AML-193 (cell line): ENCODE measurements at regions not wholly inside any gene's neighbourhood (a gene's known extent, or its start where the extent isn't known, plus 50 kb on each side); places are given as distances from the start of the nearest gene placed in this dataset.

Source experiments
- DNase-seq, 2 experiments: peaks; one replicate each; lab custom pipeline; 2025; lab: John Stamatoyannopoulos, UW

DNA sequence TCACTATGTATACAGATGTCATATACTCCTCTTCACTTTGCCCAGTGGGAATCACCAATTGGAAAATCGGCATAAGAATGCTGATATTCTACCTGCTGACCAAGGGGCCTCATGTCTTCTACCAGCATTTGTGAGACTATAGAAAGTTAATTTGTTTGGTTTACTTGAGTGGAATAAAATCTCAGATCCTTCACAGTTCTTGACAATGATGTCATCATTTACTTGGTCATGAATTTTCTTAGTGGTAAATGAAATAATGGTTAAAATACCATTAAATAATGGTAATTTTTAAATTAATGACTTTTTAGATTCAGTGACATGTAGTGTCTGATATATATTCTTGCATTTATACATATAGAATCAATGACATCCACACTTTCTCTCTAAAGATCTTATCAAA lies 1052.6 kb downstream of the ADGRL3 start:
- no peak for DNase-seq

DNA sequence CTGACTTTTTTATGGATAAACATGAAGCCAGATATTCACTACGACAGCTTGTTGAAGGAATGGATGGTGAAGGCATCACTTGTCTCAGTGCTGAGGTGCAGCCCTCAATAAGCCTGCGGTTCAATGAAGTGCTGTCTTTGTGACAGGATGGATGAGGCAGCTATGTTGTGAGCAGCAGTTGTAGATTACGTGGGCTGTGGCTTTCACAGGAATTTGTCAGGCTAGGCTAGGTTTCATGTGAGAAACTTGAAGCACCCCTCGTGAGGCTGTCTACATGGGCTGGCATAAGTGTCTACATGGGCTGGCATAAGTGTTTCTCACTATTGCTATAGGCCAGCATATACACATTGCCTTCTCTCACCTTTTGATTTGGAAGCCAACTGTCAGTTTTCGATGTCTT lies 1050.0 kb downstream of the ADGRL3 start:
- no peak for DNase-seq

DNA sequence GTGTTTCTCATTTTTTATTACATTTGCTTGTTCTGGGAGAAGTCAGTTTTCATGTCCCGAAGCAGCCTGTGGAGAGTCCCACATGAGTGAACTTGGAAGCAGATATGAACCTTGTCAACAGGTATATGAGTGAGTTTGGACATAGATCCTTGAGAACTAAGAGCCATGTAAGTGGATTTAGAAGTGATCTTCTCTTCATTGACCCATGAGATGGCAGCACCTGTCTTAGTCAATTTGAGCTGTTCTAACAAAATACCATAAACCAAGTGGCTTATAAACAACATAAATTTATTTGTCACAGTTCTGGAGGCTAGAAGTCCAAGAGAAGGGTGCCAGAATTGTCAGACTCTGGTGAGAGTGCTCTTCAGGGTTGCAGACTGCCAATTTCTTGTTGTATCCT lies 1043.8 kb downstream of the ADGRL3 start:
- no peak for DNase-seq

DNA sequence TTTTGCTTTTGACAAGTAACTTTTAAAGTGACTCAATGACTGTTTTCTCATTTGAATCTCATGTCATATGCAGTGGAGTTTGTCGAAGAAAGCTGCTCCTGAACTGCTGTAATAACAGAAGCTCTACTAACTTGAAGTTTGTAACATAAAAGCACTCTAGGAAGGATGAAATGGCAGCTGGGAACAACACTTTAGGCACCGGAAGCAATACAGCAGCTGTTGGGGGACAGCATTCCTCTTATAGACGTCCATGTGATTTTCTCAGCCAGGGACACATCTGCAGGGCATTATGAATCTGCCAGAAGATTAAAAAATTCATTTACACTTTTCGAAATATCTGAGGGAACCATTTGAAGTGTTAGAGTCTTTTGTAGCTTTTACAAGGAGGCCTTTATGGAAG lies 1035.8 kb downstream of the ADGRL3 start:
- DNase-seq: no peak

DNA sequence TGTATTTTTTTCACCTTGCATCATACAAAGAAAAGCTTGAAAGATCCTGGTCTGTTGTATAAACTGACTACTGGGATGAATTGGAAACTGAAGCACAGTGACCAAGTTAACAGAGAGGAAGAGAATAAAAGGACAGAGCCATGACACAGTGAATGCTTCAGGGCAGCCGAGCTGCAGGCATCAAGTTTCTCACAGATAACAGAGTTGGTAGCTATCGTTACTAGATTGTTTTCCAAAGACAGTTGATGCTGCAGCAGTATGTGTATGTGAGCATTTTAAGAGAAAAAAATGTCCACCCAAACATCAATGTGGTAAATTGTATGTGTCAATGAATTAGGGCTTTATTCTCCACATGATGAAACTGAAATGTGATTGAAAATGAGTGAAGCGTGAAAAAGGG lies 1032.7 kb downstream of the ADGRL3 start:
- no peak for DNase-seq

DNA sequence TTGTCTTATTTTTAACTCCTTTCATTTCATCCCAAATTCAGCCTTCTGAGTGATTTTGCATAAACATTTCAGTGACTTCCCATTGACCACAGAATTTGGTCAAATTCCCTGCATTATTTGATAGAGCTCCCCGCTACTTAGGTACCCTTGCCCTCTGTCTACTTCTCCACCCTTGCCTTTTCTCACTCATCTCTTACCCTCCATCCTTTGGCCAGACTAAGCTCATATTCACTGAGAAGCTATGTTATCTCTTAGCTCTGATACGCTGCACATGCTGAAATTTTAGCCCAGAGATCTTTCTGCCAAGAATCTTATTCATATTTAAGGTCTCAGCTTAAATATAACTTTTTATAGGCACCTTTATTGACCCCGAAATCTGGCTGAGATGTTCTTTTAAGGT lies 1031.9 kb downstream of the ADGRL3 start:
- DNase-seq: no peak

DNA sequence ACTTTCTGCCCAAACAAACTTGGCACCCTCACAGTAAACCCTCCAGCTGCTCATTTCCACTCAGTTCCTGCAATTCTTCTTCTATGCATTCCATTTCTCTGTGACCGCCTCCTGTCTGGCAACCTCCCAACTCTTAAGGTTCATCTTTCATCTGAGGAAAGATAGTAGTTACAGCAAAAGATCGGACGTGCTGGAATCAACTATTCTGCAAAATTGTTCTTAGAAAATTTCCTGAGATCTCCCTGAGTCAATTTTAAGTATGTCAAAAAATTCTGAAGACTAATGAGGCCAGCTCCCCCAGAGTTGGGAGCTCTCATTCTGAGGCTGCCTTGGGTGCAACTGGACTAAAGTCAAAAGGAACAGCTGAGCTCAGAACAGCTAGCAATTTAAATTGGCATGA lies 1026.0 kb downstream of the ADGRL3 start:
- no peak for DNase-seq

DNA sequence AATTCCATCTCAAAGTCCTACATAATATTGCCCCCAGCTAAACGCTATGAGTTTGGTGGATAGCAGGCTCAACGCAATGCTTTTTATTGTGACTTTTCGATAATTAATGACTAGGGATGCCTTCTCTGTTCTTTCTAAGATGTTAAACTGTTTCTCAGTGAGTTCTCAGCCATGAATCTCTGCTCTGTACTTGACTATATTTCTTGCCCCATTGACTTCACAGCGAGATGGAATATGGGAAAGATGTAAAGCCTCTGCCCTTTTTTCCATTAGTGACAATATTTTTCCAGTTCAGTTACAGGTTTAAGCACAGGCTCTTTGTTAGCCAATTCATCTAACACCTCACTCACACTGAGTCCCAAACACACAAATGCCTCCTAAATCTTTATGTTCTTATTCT lies 1022.0 kb downstream of the ADGRL3 start:
- no peak for DNase-seq

DNA sequence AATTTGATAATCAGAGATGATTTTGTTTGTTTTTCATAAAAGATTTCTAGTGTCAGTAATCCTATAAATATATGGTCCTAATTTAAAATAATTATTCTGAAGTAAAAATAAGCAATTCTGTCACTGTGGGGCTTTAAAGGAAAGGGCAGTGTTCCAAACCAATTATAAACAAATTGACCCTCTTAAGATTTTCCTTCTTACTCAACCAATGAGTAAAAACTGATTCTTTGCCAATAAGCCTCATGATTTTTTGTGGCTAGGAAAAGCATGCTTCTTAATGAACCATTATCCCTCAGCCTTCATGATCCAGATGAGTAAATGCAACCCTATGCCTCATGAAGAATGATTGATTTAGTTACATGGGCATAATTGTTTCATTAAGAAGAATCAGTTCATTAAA lies 1010.4 kb downstream of the ADGRL3 start:
- DNase-seq: no peak

DNA sequence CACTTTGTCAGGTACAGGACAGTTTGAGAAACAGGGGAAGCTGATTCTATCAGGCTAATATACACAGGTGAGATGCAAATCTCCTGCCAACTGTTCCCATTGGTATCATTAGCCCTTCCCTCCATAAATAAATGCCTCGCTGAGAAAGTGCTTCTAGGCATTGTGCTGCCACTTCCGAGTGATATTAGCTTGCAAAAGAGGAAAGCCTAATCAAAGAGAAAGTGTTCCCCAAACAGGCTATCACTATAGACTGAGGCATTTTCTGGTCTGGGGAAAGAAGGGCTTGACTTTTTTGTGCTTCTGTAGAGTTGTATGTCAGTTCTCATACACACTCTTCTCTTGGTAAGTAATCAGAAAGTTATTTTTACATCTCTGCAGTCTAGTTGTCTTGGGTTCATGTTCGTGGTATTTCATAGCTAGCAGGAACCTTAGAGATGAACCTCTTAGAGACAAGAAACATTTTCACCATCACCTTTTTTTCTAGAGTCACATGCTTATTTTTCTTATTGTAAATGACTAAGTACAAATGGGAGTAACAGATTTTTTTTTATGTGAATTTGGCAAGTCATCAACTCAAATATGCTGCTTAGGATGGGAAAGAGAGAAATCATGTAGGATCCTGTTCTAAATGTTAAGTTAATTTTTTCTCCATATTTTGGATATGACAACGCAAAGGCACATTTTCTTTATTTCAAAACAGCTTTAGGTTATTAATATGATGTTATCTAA lies 1009.8 kb downstream of the ADGRL3 start:
- DNase-seq: no peak

DNA sequence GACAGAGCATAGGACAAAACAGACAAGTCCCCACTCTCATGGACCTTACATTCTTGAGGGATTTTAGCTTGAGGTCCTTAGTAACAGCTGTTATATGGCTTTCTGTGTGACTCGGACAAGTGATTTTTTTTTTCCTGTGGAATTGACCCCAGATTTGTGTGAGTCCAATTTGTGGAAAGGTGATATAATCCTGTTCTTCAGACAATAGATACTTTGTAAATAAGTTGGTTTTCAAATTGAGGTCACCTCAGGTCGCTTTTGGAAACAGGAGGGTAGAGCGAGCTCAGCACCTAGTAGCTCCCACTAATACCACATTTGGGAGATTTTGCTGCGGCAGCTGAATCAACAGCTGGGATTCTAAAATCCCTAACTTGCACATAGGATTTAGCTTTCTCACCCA lies 1008.8 kb downstream of the ADGRL3 start:
- no peak for DNase-seq

DNA sequence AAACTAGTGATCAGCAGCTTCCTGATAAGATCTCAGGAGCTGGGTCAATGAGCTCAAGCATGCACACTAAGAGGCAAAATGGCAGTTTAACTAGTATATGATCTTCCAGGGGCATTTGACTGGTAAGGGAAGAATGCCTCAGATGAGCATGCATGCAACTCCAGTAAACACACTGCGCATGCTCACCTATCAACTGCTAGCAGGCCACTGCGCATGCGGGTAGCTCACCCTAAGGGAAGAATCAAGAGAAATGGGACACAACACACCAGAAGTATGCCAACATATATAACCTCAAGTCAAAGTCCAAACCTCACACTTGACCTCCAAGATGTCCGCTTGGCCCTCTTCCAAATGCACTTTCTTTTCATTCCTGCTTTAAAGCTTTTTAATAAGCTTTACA lies 1004.0 kb downstream of the ADGRL3 start:
- DNase-seq: no peak

DNA sequence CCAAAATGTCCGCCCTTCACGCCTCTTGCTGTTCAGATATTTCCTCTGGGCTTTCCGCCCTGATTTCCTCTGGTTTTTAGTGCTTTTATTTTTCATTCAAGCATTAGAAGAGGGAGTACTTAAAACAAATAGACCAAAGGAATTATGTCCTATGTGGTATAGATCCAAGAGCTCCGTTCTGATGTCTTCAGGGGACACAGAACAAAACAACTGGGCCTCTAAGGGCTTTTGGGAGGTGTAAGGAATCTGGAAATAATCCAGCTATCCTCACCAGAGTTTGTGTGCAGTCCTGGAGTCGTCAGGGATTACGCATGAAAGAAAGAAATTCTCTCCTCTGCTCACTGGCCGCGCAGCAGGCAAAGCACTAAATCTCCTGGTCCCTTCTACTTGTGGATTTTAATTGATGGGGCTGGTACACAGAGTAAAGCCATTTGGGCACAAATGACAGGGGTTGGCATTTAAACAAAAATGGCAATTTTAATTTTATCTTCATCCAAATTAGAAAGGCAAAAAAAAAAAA lies 999.2 kb downstream of the ADGRL3 start:
- no peak for DNase-seq

DNA sequence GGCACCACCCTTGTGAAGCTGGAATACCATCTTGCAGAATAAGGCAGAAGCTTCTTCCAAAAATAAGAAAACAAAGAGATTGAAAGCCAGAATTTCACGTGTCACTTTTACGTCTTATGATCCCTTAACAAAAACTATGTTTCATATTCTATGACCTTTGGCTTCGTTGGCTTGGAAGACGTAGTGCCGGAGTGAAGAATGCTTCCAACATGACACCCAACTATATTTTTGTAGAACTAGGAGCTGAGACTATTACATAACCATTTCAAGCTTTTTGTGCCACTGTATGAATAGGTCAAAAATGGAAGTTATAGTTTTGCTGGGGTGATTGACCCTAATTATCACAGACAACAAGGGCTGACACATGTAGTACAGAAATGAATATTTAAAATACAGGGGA lies 996.2 kb downstream of the ADGRL3 start:
- no peak for DNase-seq

DNA sequence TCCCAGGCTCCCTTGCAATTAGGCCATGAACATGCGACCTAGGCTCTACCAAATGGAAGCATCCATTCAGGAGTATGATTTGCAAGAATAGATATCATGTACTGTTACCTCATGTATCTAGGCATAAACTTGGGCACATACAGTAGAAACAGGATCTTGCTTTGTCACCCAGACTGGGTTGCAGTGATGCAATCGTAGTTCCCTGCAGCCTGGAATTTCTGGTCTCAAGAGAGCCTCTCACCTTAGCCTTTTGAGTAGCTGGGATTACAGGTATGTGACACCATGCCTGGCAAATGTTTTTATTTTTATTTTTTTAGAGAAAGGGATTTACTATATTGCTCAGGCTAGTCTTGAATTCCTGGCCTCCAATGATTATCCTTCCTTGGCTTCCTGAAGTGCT lies 994.2 kb downstream of the ADGRL3 start:
- DNase-seq: no peak

DNA sequence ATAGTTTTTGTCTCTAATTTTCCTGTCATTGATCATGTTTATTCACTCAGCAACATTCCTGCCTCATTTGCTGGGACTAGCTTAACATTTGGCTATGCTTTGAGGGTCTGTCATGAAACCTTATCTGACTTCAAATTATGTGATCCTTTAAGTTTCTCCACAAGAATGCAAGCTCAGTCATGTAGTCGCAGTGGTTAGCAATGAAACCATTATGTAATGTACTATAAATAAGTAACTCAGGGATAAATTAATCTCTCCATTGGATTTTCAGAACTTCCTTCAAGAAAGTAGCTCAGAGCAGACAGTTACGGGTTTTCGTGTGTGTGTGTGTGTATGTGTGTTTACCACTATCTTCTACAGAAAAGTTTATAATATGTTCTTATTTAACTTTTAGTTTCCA lies 993.6 kb downstream of the ADGRL3 start:
- no peak for DNase-seq

DNA sequence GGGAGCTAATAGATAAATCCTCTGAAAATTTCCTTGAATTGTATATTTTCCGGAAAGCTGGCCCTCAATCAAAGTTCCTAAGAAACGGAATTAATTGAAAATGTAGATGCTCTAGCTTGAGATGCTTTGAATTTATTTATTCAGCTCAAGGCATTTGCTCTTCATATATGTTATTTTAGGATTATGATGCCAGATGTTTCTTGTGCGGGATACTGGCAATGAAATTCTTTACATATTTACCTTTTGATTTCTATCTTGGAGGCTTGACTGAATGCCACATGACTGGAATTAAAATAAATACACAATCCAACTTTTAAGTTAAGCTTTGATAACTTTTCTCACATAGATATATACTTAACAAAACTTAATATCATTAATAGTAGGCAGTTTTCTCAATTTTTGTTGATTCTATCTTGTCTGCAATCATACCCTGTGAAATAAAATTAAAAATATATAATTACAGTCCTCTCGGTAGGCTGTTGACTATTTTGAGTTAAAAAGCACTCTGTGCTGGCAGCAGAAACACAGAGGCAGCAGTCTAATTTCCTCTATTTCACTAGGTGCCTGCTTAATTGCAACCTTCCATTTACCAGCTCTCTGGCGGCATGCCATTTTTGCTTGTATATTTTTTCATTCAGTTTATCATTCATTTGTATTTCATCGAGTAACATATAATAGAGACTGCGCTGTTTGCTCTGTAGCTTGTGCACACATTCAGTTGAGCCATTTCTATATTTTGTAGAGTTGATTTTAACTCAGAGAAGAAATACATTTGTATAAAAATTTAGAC lies 991.5 kb downstream of the ADGRL3 start:
- no peak for DNase-seq

DNA sequence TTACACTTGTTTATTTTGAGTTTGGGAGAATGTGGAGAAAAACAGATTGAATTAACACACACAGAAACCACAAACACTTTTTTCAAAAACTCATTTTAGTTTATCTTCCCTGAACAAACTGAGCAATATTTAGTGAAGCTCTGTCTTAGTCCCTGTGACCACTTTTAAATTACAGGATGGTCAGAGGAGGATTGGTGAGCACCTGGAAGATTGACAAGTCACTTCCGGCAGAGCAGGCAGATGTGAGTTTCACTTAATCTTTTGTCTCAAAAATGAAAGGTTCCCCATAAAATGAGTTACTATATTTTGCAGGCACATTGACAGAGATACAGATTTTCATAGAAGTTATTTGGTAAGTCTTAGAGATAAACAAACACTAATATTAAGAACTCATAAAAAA lies 970.1 kb downstream of the ADGRL3 start:
- no peak for DNase-seq

DNA sequence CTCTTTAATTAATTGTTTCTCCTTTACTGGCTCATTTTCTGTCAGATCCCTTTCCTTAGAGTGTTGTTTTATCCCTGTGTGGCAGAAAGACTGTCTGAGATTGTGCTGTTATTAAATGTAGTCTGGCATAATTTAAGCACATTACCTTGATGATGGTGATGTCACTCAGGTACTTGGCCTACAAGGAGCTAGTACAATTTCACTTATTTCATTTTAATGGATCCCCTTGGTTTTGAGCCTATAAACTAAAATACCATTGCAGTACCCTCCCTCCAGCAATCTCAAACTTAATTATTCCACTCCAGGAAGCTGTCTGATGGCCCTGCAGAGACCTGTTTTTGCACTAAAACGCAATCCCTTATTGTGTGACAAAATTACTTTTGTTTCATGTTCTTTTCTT lies 968.6 kb downstream of the ADGRL3 start:
- no peak for DNase-seq

DNA sequence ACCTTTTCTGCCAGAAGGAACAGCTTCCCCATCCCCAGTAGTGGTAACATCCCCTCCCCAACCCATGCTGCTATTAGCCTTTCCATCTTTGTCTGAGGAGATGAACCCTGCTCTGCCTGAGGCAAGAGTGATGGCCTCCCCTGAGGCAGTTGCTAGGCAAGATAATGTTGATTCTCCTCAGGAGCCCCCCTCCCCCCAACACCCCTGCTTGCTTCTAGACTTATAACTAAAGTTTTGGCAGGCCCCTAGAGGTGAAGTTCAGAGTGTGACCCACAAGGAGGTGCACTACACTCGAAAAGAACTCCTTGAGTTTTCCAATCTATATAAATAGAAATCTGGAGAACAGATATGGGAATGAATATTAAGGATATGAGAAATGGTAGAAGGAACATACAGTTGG lies 962.5 kb downstream of the ADGRL3 start:
- DNase-seq: no peak

DNA sequence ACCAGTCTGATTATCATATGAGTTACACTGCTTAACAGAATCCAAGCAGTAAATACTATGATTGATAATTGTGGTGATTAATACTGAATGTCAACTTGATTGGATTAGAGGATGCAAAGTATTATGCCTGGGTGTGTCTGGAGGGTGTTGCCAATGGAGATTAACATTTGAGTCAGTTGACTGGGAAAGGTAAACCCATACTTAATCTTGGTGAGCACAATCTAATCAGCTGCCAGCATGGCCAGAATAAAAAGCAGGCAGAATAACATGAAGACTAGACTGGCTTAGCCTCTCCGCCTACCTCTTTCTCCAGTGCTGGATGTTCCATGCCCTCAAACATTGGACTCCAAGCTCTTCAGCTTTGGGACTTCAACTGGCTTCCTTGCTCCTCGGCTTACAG lies 961.3 kb downstream of the ADGRL3 start:
- DNase-seq: no peak

DNA sequence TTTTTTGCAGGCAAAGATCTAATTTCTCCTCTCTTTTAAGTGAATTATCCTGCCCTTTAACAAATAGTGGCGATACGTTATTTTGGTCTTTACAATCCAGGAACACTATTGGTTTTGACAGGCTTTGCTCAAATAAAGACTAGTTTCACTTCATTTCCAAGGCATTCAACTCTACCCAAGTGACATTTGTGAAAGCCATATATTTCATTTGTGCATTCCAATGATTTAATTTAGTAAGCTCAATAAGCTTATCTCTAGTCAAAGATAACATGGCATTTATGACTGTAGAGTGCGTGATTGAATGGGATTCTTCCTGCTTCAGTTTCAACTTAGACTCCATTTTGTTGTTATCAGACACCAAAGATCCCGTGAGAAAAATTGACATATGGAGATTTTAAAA lies 959.8 kb downstream of the ADGRL3 start:
- DNase-seq: no peak

DNA sequence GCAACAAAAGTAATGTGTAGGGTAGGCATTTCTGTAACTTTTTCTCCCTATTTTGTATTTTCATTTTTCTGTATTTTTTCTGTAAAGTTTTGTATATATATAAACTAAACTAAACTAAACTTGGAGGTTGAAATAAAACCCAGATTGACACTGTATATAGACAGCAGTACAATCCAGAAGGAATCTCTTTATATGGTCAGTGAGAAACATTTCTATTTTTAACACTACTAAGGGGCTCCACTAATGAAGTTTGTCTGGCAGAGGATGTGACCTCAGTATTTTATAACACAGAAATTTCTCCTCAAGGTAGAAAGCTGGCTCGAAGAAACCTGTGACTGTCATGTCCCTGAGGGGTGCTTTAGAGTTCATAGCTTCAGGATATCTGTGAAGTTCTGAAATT lies 959.2 kb downstream of the ADGRL3 start:
- DNase-seq: no peak

DNA sequence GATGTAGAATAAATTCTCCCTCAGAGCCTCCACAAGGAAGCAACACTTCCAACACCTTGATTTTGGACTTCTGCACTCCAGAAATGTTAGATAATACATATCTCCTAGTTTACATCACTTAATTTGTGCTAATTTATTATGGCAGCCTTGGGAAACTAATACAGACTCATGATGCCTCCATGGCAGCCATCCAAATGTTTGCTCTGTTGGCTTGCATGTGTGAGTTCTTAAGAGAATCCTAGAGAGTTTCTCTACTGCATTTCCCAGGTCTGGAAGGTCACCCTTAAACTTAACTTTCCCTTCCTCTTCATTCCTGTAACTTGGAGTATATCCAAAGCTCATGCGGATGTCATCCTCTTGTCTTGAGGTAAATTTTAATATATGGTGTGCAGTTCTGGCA lies 956.1 kb downstream of the ADGRL3 start:
- no peak for DNase-seq
